ENCODE measurements at regions not wholly inside any gene's neighbourhood (a gene's known extent, or its start where the extent isn't known, plus 50 kb on each side); places are given as distances from the start of the nearest gene placed in this dataset.

GRCh38 chr10:61065051-61065450 lies 121.1 kb upstream of the RHOBTB1 start (continued):
- no peak for TF ChIP-seq KLF9 (CRISPR knock-in tag; IDR thresholded peaks at IDR 0.05; ENCODE audit: low read depth)
- TF ChIP-seq FOXK1 (CRISPR knock-in tag; IDR thresholded peaks at IDR 0.05; ENCODE audit: borderline replicate concordance, low read depth): peak; percentile 35; the same call in 1 of the 2 replicates
- TF ChIP-seq ZFP36 (IDR thresholded peaks at IDR 0.05; ENCODE audit: borderline replicate concordance, low read depth, low read length, partially characterized antibody): no peak
- peak; percentile 76; the same call in 1 of the 2 replicates for TF ChIP-seq HMG20A (CRISPR knock-in tag; IDR thresholded peaks at IDR 0.05; ENCODE audit: borderline replicate concordance)
- peak; percentile 83; the same call in 1 of the 2 replicates for TF ChIP-seq HOXD1 (CRISPR knock-in tag; IDR thresholded peaks at IDR 0.05)
- TF ChIP-seq KAT8 (CRISPR knock-in tag; IDR thresholded peaks at IDR 0.05): 0 out of 2 replicates have a peak, but pooled peaks have one; percentile 23
- TF ChIP-seq NCOR1 (IDR thresholded peaks at IDR 0.05; ENCODE audit: borderline replicate concordance, low read length): peak; percentile 72; the same call in 1 of the 2 replicates
- TF ChIP-seq SALL1 (CRISPR knock-in tag; IDR thresholded peaks at IDR 0.05): peak; percentile 48; the same call in 1 of the 2 replicates
- TF ChIP-seq GFI1 (CRISPR knock-in tag; IDR thresholded peaks at IDR 0.05; ENCODE audit: borderline replicate concordance): 0 out of 2 replicates have a peak, but pooled peaks have one; percentile 27
- TF ChIP-seq SOX13 (IDR thresholded peaks at IDR 0.05): peak; percentile 70; the same call in 1 of the 2 replicates
- peak in 1 of 2 experiments; percentile 93; a peak in 2 of 4 replicates for TF ChIP-seq SOX13 (CRISPR knock-in tag; conservative IDR thresholded peaks at IDR 0.05 in 1 of 2, IDR thresholded peaks at IDR 0.05 in 1 of 2)
- peak; percentile 99 for TF ChIP-seq TCF7L2 (IDR thresholded peaks at IDR 0.05; ENCODE audit: low read depth, low read length)
- peak; percentile 81; the same call in 1 of the 2 replicates for TF ChIP-seq CHD4 (IDR thresholded peaks at IDR 0.05; ENCODE audit: borderline replicate concordance, low read length)
- TF ChIP-seq HMG20B (CRISPR knock-in tag; conservative IDR thresholded peaks at IDR 0.05): peak; percentile 87
- TF ChIP-seq GATAD2A (CRISPR knock-in tag; IDR thresholded peaks at IDR 0.05): peak; percentile 86
- TF ChIP-seq NCOA1 (CRISPR knock-in tag; IDR thresholded peaks at IDR 0.05): peak; percentile 66
- peak; percentile 26; the same call in 1 of the 2 replicates for TF ChIP-seq SP5 (CRISPR knock-in tag; IDR thresholded peaks at IDR 0.05; ENCODE audit: borderline replicate concordance, low read depth)
- TF ChIP-seq HNRNPUL1 (IDR thresholded peaks at IDR 0.05; ENCODE audit: low read depth, low read length): 0 out of 2 replicates have a peak, but pooled peaks have one; percentile 31
- no peak for TF ChIP-seq FOXA1 (IDR thresholded peaks at IDR 0.05)
- peak; percentile 84 for TF ChIP-seq FOXA1 (CRISPR knock-in tag; IDR thresholded peaks at IDR 0.05)
- peak; percentile 99 for TF ChIP-seq ISL2 (CRISPR knock-in tag; IDR thresholded peaks at IDR 0.05)
- TF ChIP-seq FOXP1 (IDR thresholded peaks at IDR 0.05): no peak
- peak; percentile 79 for TF ChIP-seq FOXP1 (CRISPR knock-in tag; IDR thresholded peaks at IDR 0.05)
- TF ChIP-seq MED13 (CRISPR knock-in tag; IDR thresholded peaks at IDR 0.05): peak; percentile 99
- TF ChIP-seq NR2F6 (IDR thresholded peaks at IDR 0.05): peak; percentile 85
- peak; percentile 76 for TF ChIP-seq NR2F6 (CRISPR knock-in tag; IDR thresholded peaks at IDR 0.05)
- peak; percentile 82; the same call in 1 of the 2 replicates for TF ChIP-seq HDAC2 (CRISPR knock-in tag; IDR thresholded peaks at IDR 0.05)
- no peak for TF ChIP-seq ZNF30 (CRISPR knock-in tag; IDR thresholded peaks at IDR 0.05)
- no peak for TF ChIP-seq CBX5 (CRISPR knock-in tag; IDR thresholded peaks at IDR 0.05; ENCODE audit: borderline replicate concordance)
- no peak for TF ChIP-seq SOX6 (IDR thresholded peaks at IDR 0.05)
- peak; percentile 87 for TF ChIP-seq SOX6 (CRISPR knock-in tag; IDR thresholded peaks at IDR 0.05)
- peak; percentile 21; the same call in 1 of the 2 replicates for TF ChIP-seq ZBTB25 (CRISPR knock-in tag; IDR thresholded peaks at IDR 0.05)
- TF ChIP-seq ONECUT2 (CRISPR knock-in tag; IDR thresholded peaks at IDR 0.05): peak; percentile 49; the same call in 1 of the 2 replicates
